ENCODE measurements at regions not wholly inside any gene's neighbourhood (a gene's known extent, or its start where the extent isn't known, plus 50 kb on each side); places are given as distances from the start of the nearest gene placed in this dataset.
"Not testable (repeated sequence)": the region's sequence is repeated elsewhere in the genome, so short reads cannot be mapped to it uniquely, and the experiment has no call there.

GRCh38 chr6:126682440-126682839 is 342.5 kb downstream of the CENPW start:
- DNase-seq = no peak

- DNase-seq = no peak
These were observed 345.3 kb downstream of the CENPW start for GRCh38 chr6:126685182-126685581.

GRCh38 chr6:126696921-126697693 is 357.2 kb downstream of the CENPW start:
- DNase-seq = no peak

GRCh38 chr6:126698732-126699240 is 358.9 kb downstream of the CENPW start:
- no peak for DNase-seq

GRCh38 chr6:126701676-126702560 is 362.0 kb downstream of the CENPW start:
- no peak for DNase-seq

GRCh38 chr6:126716032-126716431 is 376.1 kb downstream of the CENPW start:
- DNase-seq = no peak

GRCh38 chr6:126716826-126717509 is 377.1 kb downstream of the CENPW start:
- no peak for DNase-seq

GRCh38 chr6:126718600-126719327 is 378.8 kb downstream of the CENPW start:
- DNase-seq = no peak

- DNase-seq = no peak
These were observed 380.4 kb downstream of the CENPW start for GRCh38 chr6:126720304-126720703.

- no peak for DNase-seq
These were observed 381.8 kb downstream of the CENPW start for GRCh38 chr6:126721581-126722160.

- no peak for DNase-seq
These were observed 382.5 kb downstream of the CENPW start for GRCh38 chr6:126722411-126722810.

GRCh38 chr6:126723541-126724170 is 383.7 kb downstream of the CENPW start:
- no peak for DNase-seq

- DNase-seq = no peak
These were observed 384.9 kb downstream of the CENPW start for GRCh38 chr6:126724821-126725220.

GRCh38 chr6:126726454-126726853 is 386.5 kb downstream of the CENPW start:
- not testable (repeated sequence) for DNase-seq

- DNase-seq = no peak
These were observed 380.3 kb upstream of the RSPO3 start for GRCh38 chr6:126738146-126738545.

- DNase-seq = no peak
These were observed 379.8 kb upstream of the RSPO3 start for GRCh38 chr6:126738641-126739040.

- DNase-seq = no peak
These were observed 375.4 kb upstream of the RSPO3 start for GRCh38 chr6:126743076-126743475.

GRCh38 chr6:126747728-126748540 is 370.5 kb upstream of the RSPO3 start:
- DNase-seq = no peak

- no peak for DNase-seq
These were observed 364.9 kb upstream of the RSPO3 start for GRCh38 chr6:126753606-126754005.

- DNase-seq = no peak
These were observed 356.6 kb upstream of the RSPO3 start for GRCh38 chr6:126761854-126762253.

GRCh38 chr6:126764104-126764503 is 354.4 kb upstream of the RSPO3 start:
- DNase-seq = no peak
